ENCODE measurements at regions not wholly inside any gene's neighbourhood (a gene's known extent, or its start where the extent isn't known, plus 50 kb on each side); places are given as distances from the start of the nearest gene placed in this dataset.

DNA sequence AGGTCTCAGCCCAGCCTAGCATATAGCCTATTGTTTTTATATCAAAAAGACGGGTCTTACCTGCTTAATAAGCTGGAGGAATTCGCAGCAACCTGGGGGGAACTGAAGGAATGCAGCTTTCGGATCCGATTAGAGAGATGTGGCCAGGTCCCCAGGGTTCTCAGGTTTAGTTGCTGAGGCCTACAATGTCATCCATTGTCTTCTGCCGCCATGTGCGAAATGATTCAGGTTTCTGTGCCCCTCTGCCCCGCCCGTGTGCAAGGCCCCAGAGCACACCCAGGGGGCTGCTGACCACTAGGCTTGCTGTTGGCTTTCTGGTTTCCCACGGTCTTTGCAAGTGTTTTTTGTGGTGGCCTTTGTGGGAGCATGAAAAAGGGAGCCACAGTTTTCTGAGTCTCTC, 154.5 kb upstream of the TBX3 start:
- no peak for TF ChIP-seq FOXA2 (IDR thresholded peaks at IDR 0.05)
- no peak for TF ChIP-seq FOXA1 (IDR thresholded peaks at IDR 0.05)
- TF ChIP-seq EGR1 (IDR thresholded peaks at IDR 0.05; ENCODE audit: low read depth in 2 of 2), result no peak

DNA sequence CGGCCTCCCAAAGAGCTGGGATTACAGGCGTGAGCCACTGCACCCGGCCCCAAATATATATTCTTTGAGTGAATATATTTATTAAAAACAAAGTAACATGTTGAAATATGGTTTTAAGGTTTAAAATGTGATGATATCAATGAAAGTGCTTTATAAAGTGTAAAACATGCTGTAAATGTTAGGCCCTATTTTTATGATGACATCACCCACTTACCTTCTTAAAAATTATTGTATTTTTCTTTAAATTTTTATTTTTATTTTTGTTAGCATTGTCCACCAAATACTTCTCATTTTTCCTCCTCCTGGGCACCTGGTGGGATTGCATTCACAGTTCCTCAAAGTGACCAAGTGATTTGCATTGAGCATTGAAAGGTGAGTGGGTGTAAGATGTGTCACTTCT, 152.6 kb upstream of the TBX3 start:
- Histone ChIP-seq H3K4me3 (ENCODE audit: low read depth in 1 of 3, low read length in 3 of 3) (no peak overlapping the region), H3K9ac (ENCODE audit: low read depth in 1 of 2, low read length in 2 of 2) (no peak overlapping the region), H3K9me3 (ENCODE audit: control insufficient read depth in 4 of 4, low read length in 3 of 4) (peaks cover 0 to 3% (median 0%) of the 10 kb centered on the region in 4 donors), H3K27ac (ENCODE audit: low read depth in 1 of 2, low read length in 2 of 2) (no peak overlapping the region), H3K4me1 (ENCODE audit: control insufficient read depth in 4 of 4, insufficient read depth in 4 of 4, low read length in 3 of 4) (no peaks in the 10 kb centered on the region), H3K36me3 (ENCODE audit: control insufficient read depth in 4 of 4, insufficient read depth in 3 of 4, low read depth in 1 of 4, low read length in 3 of 4) (no peaks in the 10 kb centered on the region), H3K27me3 (ENCODE audit: control insufficient read depth in 4 of 4, insufficient read depth in 4 of 4, low read length in 3 of 4) (no peaks in the 10 kb centered on the region)
- TF ChIP-seq YY1 (IDR thresholded peaks at IDR 0.05) (no peak), SP1 (IDR thresholded peaks at IDR 0.05) (no peak)
- 97% methylated on average over 3 of the region's 3 CpGs for WGBS
- no peak for DNase-seq (ENCODE audit: low spot score)

More for the DNA sequence above, 154.5 kb upstream of the TBX3 start:
- no peak for DNase-seq (ENCODE audit: low spot score)
- H3K27me3 ChIP-seq (ENCODE audit: control insufficient read depth in 4 of 4, insufficient read depth in 4 of 4, low read length in 3 of 4), result no peaks in the 10 kb centered on the region
- H3K9me3 ChIP-seq (ENCODE audit: control insufficient read depth in 4 of 4, low read length in 3 of 4), result peaks cover 0 to 3% (median 0%) of the 10 kb centered on the region in 4 donors
- peaks cover 0 to 1% (median 0%) of the 10 kb centered on the region in 4 donors for H3K36me3 ChIP-seq (ENCODE audit: control insufficient read depth in 4 of 4, insufficient read depth in 3 of 4, low read depth in 1 of 4, low read length in 3 of 4)
- no peaks in the 10 kb centered on the region for H3K4me1 ChIP-seq (ENCODE audit: control insufficient read depth in 4 of 4, insufficient read depth in 4 of 4, low read length in 3 of 4)
- H3K9ac ChIP-seq (ENCODE audit: low read depth in 1 of 2, low read length in 2 of 2), result no peak overlapping the region
- H3K4me3 ChIP-seq (ENCODE audit: low read depth in 1 of 3, low read length in 3 of 3), result no peak overlapping the region
- H3K27ac ChIP-seq (ENCODE audit: low read depth in 1 of 2, low read length in 2 of 2), result no peak overlapping the region
- 94% methylated on average over 9 of the region's 9 CpGs for WGBS

- no peak overlapping the region for H3K27ac ChIP-seq (ENCODE audit: low read depth in 1 of 2, low read length in 2 of 2)
- no peaks in the 10 kb centered on the region for H3K27me3 ChIP-seq (ENCODE audit: control insufficient read depth in 4 of 4, insufficient read depth in 4 of 4, low read length in 3 of 4)
- no peak overlapping the region for H3K4me3 ChIP-seq (ENCODE audit: low read depth in 1 of 3, low read length in 3 of 3)
- H3K9me3 ChIP-seq (ENCODE audit: control insufficient read depth in 4 of 4, low read length in 3 of 4), result peaks cover 0 to 3% (median 0%) of the 10 kb centered on the region in 4 donors
- H3K4me1 ChIP-seq (ENCODE audit: control insufficient read depth in 4 of 4, insufficient read depth in 4 of 4, low read length in 3 of 4), result peaks cover 0 to 3% (median 0%) of the 10 kb centered on the region in 4 donors
- H3K36me3 ChIP-seq (ENCODE audit: control insufficient read depth in 4 of 4, insufficient read depth in 3 of 4, low read depth in 1 of 4, low read length in 3 of 4), result no peaks in the 10 kb centered on the region
- 82% methylated on average over 2 of the region's 2 CpGs for WGBS
- DNase-seq (ENCODE audit: low spot score), result no peak
- H3K9ac ChIP-seq (ENCODE audit: low read depth in 1 of 2, low read length in 2 of 2), result no peak overlapping the region
- TF ChIP-seq FOXA2 (IDR thresholded peaks at IDR 0.05) (no peak), RAD21 (IDR thresholded peaks at IDR 0.05) (no peak), HNF4G (IDR thresholded peaks at IDR 0.05) (no peak), RXRA (IDR thresholded peaks at IDR 0.05) (no peak)
Measured at GRCh38 chr12:114835031-114835430, 151.1 kb upstream of the TBX3 start.

DNA sequence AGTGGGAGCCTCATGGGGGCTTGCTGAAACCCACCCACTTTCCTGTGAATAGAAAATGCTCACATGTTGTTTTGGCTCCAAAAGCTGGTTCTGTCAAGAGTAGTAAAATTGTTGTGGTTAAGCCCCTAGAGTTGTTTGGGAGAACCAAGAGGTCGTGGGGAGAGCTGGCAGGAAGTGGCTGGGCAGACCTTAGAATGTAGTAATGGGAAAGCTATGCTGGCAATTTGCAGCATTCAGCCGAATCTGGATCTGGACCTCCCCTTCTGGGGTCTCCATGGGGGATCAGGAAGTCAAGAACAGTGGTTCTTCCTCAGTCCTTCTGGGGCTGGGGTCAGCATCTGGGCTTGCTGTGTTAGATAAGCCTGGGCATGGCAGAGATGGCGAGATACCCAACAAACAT, 150.6 kb upstream of the TBX3 start:
- TF ChIP-seq NR2F2 (IDR thresholded peaks at IDR 0.05) (no peak), ZBTB33 (IDR thresholded peaks at IDR 0.05) (no peak), TAF1 (conservative IDR thresholded peaks at IDR 0.05) (no peak), EGR1 (IDR thresholded peaks at IDR 0.05; ENCODE audit: low read depth in 2 of 2) (no peak), CTCF (IDR thresholded peaks at IDR 0.05; ENCODE audit: low read depth, low read length, missing input control) (no peak), HNF4A (conservative IDR thresholded peaks at IDR 0.05) (no peak), YY1 (IDR thresholded peaks at IDR 0.05) (no peak), ATF3 (IDR thresholded peaks at IDR 0.05) (no peak)
- Histone ChIP-seq H3K36me3 (ENCODE audit: control insufficient read depth in 4 of 4, insufficient read depth in 3 of 4, low read depth in 1 of 4, low read length in 3 of 4) (no peaks in the 10 kb centered on the region), H3K9ac (ENCODE audit: low read depth in 1 of 2, low read length in 2 of 2) (no peak overlapping the region), H3K27ac (ENCODE audit: low read depth in 1 of 2, low read length in 2 of 2) (no peak overlapping the region), H3K4me1 (ENCODE audit: control insufficient read depth in 4 of 4, insufficient read depth in 4 of 4, low read length in 3 of 4) (peaks cover 0 to 3% (median under 1%) of the 10 kb centered on the region in 4 donors), H3K9me3 (ENCODE audit: control insufficient read depth in 4 of 4, low read length in 3 of 4) (peaks cover 0 to 3% (median 0%) of the 10 kb centered on the region in 4 donors), H3K27me3 (ENCODE audit: control insufficient read depth in 4 of 4, insufficient read depth in 4 of 4, low read length in 3 of 4) (no peaks in the 10 kb centered on the region), H3K4me3 (ENCODE audit: low read depth in 1 of 3, low read length in 3 of 3) (no peak overlapping the region)
- DNase-seq (ENCODE audit: low spot score), result no peak
- WGBS, result 78% methylated on average over 3 of the region's 3 CpGs

Measured in liver (tissue), 8 donors.